Limb (tissue), 2 donors: ENCODE measurements at regions not wholly inside any gene's neighbourhood (a gene's known extent, or its start where the extent isn't known, plus 50 kb on each side); places are given as distances from the start of the nearest gene placed in this dataset.
"Not testable (repeated sequence)": the region's sequence is repeated elsewhere in the genome, so short reads cannot be mapped to it uniquely, and the experiment has no call there.

Experiments used
- DNase-seq, 2 donors: peaks; one replicate each; pipeline ENCODE4 v3.0.0-alpha.2; 2016; ENCODE audit errors: extremely low spot score in 2 of 2

- not testable (repeated sequence) for DNase-seq
These were observed 89.4 kb downstream of the DDX11 start for GRCh38 chr12:31162896-31163560.

GRCh38 chr12:31174293-31174692, 100.6 kb downstream of the DDX11 start:
- not testable (repeated sequence) for DNase-seq

GRCh38 chr12:31177514-31177913, 103.9 kb downstream of the DDX11 start:
- not testable (repeated sequence) for DNase-seq

GRCh38 chr12:31178875-31179274, 105.2 kb downstream of the DDX11 start:
- not testable (repeated sequence) for DNase-seq

- not testable (repeated sequence) for DNase-seq
These were observed 106.1 kb downstream of the DDX11 start for GRCh38 chr12:31179627-31180237.

- DNase-seq, result not testable (repeated sequence)
These were observed 108.9 kb downstream of the DDX11 start for GRCh38 chr12:31182571-31182970.

- not testable (repeated sequence) for DNase-seq
These were observed 109.4 kb downstream of the DDX11 start for GRCh38 chr12:31183107-31183506.

GRCh38 chr12:31183899-31184298, 110.2 kb downstream of the DDX11 start:
- not testable (repeated sequence) for DNase-seq

GRCh38 chr12:31184667-31185066, 111.0 kb downstream of the DDX11 start:
- DNase-seq, result not testable (repeated sequence)

- DNase-seq, result not testable (repeated sequence)
These were observed 119.0 kb downstream of the DDX11 start for GRCh38 chr12:31192689-31193088.

- not testable (repeated sequence) for DNase-seq
These were observed 122.0 kb downstream of the DDX11 start for GRCh38 chr12:31195620-31196019.

- not testable (repeated sequence) for DNase-seq
These were observed 125.8 kb downstream of the DDX11 start for GRCh38 chr12:31199476-31199875.

GRCh38 chr12:31201382-31201781, 124.6 kb downstream of the SINHCAF start:
- no peak for DNase-seq

GRCh38 chr12:31203261-31203660, 122.7 kb downstream of the SINHCAF start:
- no peak for DNase-seq

GRCh38 chr12:31205054-31205453, 120.9 kb downstream of the SINHCAF start:
- peak in 1 of 2 donors; percentile 26 for DNase-seq

- peak in 1 of 2 donors; percentile 56 for DNase-seq
These were observed 119.8 kb downstream of the SINHCAF start for GRCh38 chr12:31206038-31206670.

GRCh38 chr12:31207799-31208465, 118.0 kb downstream of the SINHCAF start:
- no peak for DNase-seq

- DNase-seq, result no peak
These were observed 115.8 kb downstream of the SINHCAF start for GRCh38 chr12:31210104-31210503.

GRCh38 chr12:31210541-31210940, 115.4 kb downstream of the SINHCAF start:
- no peak for DNase-seq

- DNase-seq, result no peak
These were observed 111.1 kb downstream of the SINHCAF start for GRCh38 chr12:31214626-31215517.
